Caco-2 (cell line): ENCODE measurements at regions not wholly inside any gene's neighbourhood (a gene's known extent, or its start where the extent isn't known, plus 50 kb on each side); places are given as distances from the start of the nearest gene placed in this dataset.
"Not testable (repeated sequence)": the region's sequence is repeated elsewhere in the genome, so short reads cannot be mapped to it uniquely, and the experiment has no call there.

Experiments
- BruUV-seq: library from RNA; stranded (reverse); fragments of 400-500 nt; replicated peaks from 2 replicates; lab custom pipeline; 2021; lab: Mats Ljungman, UMichigan
- CTCF ChIA-PET: fragments of 300-600 bp; sonication (Branson Sonifier 250); formaldehyde crosslinking; loops from one replicate; lab custom pipeline; 2022; ENCODE audit warnings: antibody characterized with exemption; lab: Charles Lee
- POLR2A ChIA-PET: fragments of 300-600 bp; sonication (Branson Sonifier 250); formaldehyde crosslinking; loops from one replicate; lab custom pipeline; 2022; ENCODE audit warnings: antibody characterized with exemption; lab: Charles Lee
- DNase-seq, 2 experiments: peaks; one replicate each; pipeline versions ENCODE4 v3.0.0 to v3.0.0-alpha.2; 2020 to 2022
- H3K27me3 ChIP-seq: replicated peaks from 2 replicates; pipeline ENCODE4 v1.6.0; 2011; ENCODE audit warnings: low read length; ENCODE audit not compliant: control insufficient read depth, insufficient read depth
- H3K36me3 ChIP-seq: 2 replicates; pipeline ENCODE4 v1.5.1; 2011; ENCODE audit warnings: low read length; ENCODE audit not compliant: control insufficient read depth, insufficient read depth
- H3K4me1 ChIP-seq: fragments of 250-450 bp; sonication (Bioruptor Pico); 2 replicates; pipeline ENCODE4 v1.5.1; 2020; ENCODE audit warnings: mild to moderate bottlenecking
- H3K4me3 ChIP-seq: 2 replicates; pipeline ENCODE4 v1.5.1; 2011; ENCODE audit warnings: low read depth, mild to moderate bottlenecking, control low read depth, low read length
- H3K9me3 ChIP-seq: fragments of 250-450 bp; sonication (Bioruptor Pico); 2 replicates; pipeline ENCODE4 v1.5.1; 2020; ENCODE audit warnings: mild to moderate bottlenecking, moderate library complexity
- H3K27ac Mint-ChIP-seq: one replicate; pipeline ENCODE4 v1.8.0; 2022; ENCODE audit warnings: mixed read lengths; ENCODE audit not compliant: unreplicated experiment
- H3K27me3 Mint-ChIP-seq: one replicate; pipeline ENCODE4 v1.8.0; 2022; ENCODE audit warnings: mixed read lengths; ENCODE audit not compliant: insufficient read depth, unreplicated experiment
- H3K36me3 Mint-ChIP-seq: one replicate; pipeline ENCODE4 v1.8.0; 2022; ENCODE audit warnings: mild to moderate bottlenecking, mixed read lengths; ENCODE audit not compliant: insufficient read depth, unreplicated experiment
- H3K4me1 Mint-ChIP-seq: one replicate; pipeline ENCODE4 v1.8.0; 2022; ENCODE audit warnings: low read depth, mixed read lengths; ENCODE audit not compliant: unreplicated experiment
- H3K4me3 Mint-ChIP-seq: one replicate; pipeline ENCODE4 v1.8.0; 2022; ENCODE audit warnings: mild to moderate bottlenecking, moderate library complexity, mixed read lengths; ENCODE audit not compliant: unreplicated experiment
- H3K9me3 Mint-ChIP-seq: one replicate; pipeline ENCODE4 v1.8.0; 2022; ENCODE audit warnings: mixed read lengths; ENCODE audit not compliant: unreplicated experiment
- CTCF ChIP-seq, 2 experiments: fragments of 200-600 bp in 1 of 2; IDR thresholded peaks; 1 replicate in 1 of 2; 2 replicates in 1 of 2; pipeline versions ENCODE4 v1.5.1 to v1.8.0; 2011 to 2022; ENCODE audit warnings: antibody characterized with exemption in 1 of 2, control low read depth in 1 of 2, inconsistent platforms in 1 of 2, low read depth in 1 of 2, low read length in 1 of 2, mild to moderate bottlenecking in 1 of 2, moderate library complexity in 1 of 2; ENCODE audit not compliant: insufficient read depth in 1 of 2, severe bottlenecking in 1 of 2, unreplicated experiment in 1 of 2
- intact Hi-C: fragments of 100-400 bp; cut with micrococcal nuclease; formaldehyde crosslinking; loops from one replicate; pipeline ENCODE4 v1.10.0; 2022; ENCODE audit not compliant: unreplicated experiment

DNA sequence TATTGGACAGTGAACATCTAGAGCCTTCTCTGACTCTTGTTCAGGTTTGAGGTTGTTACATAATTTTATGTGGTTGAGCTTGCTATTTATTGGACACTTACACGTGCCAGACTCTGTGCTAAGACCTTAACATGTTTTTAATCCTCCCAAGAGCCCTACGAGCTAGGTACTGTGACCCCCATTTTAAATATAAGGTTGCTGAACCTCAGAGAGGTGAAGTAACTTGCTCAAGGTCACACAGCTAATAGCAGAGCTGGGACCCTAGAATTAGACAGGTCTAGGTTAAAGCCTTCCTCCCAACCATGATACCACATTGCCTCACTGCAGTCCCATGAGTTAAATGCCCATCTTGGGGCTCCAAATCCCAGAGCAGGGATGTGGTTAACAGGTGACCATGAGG lies 135.7 kb upstream of the PITX1 start:
- no peaks in the 10 kb centered on the region for H3K36me3 ChIP-seq
- DNase-seq: no peak
- H3K9me3 ChIP-seq: no peaks in the 10 kb centered on the region
- intact Hi-C loops: no loop called here
- peaks cover 17% of the 10 kb centered on the region for H3K4me1 Mint-ChIP-seq
- H3K4me1 ChIP-seq: peaks cover 14% of the 10 kb centered on the region; the same call in 1 of the 2 replicates
- no peaks in the 10 kb centered on the region for H3K9me3 Mint-ChIP-seq
- ChIA-PET CTCF (no interaction called here), POLR2A (no interaction called here)
- TF ChIP-seq CTCF (IDR thresholded peaks at IDR 0.05; ENCODE audit: insufficient read depth in 1 of 2, low read depth in 1 of 2, low read length in 1 of 2, severe bottlenecking in 1 of 2, unreplicated experiment in 1 of 2): no peak
- no peaks in the 10 kb centered on the region for H3K27me3 ChIP-seq
- no peaks in the 10 kb centered on the region for H3K36me3 Mint-ChIP-seq
- H3K27me3 Mint-ChIP-seq: no peaks in the 10 kb centered on the region
- BruUV-seq: no TSS peak
- H3K4me3 Mint-ChIP-seq: no peak overlapping the region
- no peak overlapping the region for H3K27ac Mint-ChIP-seq
- no peak overlapping the region for H3K4me3 ChIP-seq

- TF ChIP-seq CTCF (IDR thresholded peaks at IDR 0.05; ENCODE audit: insufficient read depth in 1 of 2, low read depth in 1 of 2, low read length in 1 of 2, severe bottlenecking in 1 of 2, unreplicated experiment in 1 of 2): no peak
- BruUV-seq: no TSS peak
- no peaks in the 10 kb centered on the region for H3K27me3 Mint-ChIP-seq
- POLR2A ChIA-PET: no interaction called here
- intact Hi-C loops: no loop called here
- CTCF ChIA-PET: interaction anchor here (0.7 kb wide), 1 partner anchor 217 kb away, joined by 5 read pairs; no protein-coding TSS in a partner anchor
- no peaks in the 10 kb centered on the region for H3K9me3 ChIP-seq
- no peak for DNase-seq
- H3K36me3 ChIP-seq: no peaks in the 10 kb centered on the region
- H3K27ac Mint-ChIP-seq: no peak overlapping the region
- H3K9me3 Mint-ChIP-seq: peaks cover 14% of the 10 kb centered on the region
- no peaks in the 10 kb centered on the region for H3K36me3 Mint-ChIP-seq
- H3K4me3 Mint-ChIP-seq: no peak overlapping the region
- H3K4me1 Mint-ChIP-seq: peaks cover 20% of the 10 kb centered on the region
- H3K4me3 ChIP-seq: no peak overlapping the region
- no peaks in the 10 kb centered on the region for H3K27me3 ChIP-seq
- no peaks in the 10 kb centered on the region for H3K4me1 ChIP-seq
Measured at GRCh38 chr5:135167634-135168033, 133.6 kb upstream of the PITX1 start.

DNA sequence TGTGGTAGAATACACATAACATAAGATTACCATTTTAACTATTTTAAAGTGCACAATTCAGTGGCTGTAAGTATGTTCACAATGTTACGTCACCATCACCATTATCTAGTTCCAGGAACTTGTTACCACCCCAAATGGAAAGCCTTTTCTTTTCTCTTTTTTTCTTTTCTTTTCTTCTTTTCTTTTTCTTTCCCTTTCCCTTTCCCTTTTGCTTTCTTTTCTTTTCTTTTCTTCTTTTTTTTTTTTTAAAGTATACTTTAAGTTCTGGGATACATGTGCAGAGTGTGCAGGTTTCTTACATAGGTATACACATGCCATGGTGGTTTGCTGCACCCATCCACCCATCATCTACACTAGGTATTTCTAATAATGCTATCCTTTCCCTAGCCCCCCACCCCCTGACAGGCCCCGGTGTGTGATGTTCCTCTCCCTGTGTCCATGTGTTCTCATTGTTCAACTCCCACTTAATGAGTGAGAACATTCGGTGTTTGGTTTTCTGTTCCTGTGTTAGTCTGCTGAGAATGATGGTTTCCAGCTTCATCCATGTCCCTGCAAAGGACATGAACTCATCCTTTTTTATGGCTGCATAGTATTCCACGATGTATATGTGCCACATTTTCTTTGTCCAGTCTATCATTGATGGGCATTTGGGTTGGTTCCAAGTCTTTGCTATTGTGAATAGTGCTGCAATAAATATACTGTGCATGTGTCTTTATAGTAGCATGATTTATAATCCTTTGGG lies 131.0 kb upstream of the PITX1 start:
- POLR2A ChIA-PET, H3K27me3 Mint-ChIP-seq, H3K27ac Mint-ChIP-seq, intact Hi-C loops, H3K9me3 ChIP-seq, H3K4me3 Mint-ChIP-seq, H3K4me3 ChIP-seq, CTCF ChIA-PET, BruUV-seq, H3K36me3 Mint-ChIP-seq, DNase-seq, H3K36me3 ChIP-seq, H3K27me3 ChIP-seq: not testable (repeated sequence)
- peaks cover 25% of the 10 kb centered on the region for H3K4me1 ChIP-seq
- Mint-ChIP-seq H3K9me3 (peaks cover 14% of the 10 kb centered on the region), H3K4me1 (peaks cover 31% of the 10 kb centered on the region)
